GM19240 (cell line): ENCODE measurements at regions not wholly inside any gene's neighbourhood (a gene's known extent, or its start where the extent isn't known, plus 50 kb on each side); places are given as distances from the start of the nearest gene placed in this dataset.

Experiments used
- DNase-seq: peaks from one replicate; pipeline ENCODE4 v3.0.0; 2011; ENCODE audit warnings: low spot score; ENCODE audit not compliant: insufficient read length

- no peak for DNase-seq
Observed at GRCh38 chr14:98137131-98138025, 1134.6 kb downstream of the BCL11B start.

DNA sequence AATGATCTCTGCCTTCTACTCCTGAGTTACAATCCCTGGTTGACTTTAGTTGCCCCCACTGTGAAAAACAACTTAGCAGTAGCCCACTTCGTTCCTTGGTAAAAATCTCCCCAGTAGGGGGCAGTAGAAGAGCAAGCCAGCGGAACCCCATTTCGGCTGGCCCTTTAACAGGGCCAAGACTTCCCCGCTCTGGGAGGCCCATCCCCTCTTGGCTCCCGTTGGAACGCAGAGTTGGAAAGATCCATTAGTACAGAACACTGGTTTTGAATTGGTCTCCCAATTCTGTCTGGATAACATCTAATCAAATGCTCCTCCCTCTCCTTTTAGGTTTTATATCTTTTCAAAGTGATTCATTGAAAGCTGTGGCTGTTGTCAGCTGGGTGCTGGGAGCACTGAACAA, 1133.3 kb downstream of the BCL11B start:
- no peak for DNase-seq

DNA sequence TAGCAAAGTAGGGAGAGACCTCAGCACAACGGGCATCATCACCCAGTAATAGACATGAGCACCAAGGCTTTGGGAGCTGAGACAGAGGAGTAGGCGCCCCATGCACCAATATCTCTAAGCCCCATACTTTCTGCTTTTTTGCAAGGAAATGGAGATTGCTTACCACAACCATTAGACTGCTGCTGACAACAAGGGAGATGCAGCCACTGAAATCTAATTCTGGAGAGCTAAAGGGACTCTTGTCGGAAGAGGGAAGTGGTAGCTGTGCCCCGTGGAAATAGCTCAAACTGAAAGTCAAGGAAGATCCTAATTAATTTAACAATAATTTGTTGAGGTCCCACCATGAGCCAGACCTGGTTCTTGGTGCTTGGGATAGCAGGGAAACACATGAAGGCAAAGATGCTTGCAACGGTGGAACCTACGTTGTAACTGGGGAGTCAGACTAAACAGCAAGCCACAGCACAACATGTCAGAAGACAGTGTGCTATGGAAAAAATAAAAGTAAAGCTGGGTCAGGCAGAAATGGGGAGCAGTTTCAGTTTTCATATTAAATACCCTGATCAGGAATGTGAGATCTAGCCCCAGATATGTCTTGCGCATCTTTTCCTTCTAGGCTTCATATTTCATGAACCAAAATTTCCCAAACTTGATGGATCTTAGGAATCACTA, 1131.0 kb downstream of the BCL11B start:
- no peak for DNase-seq

GRCh38 chr14:98143566-98143965, 1128.4 kb downstream of the BCL11B start:
- no peak for DNase-seq

DNA sequence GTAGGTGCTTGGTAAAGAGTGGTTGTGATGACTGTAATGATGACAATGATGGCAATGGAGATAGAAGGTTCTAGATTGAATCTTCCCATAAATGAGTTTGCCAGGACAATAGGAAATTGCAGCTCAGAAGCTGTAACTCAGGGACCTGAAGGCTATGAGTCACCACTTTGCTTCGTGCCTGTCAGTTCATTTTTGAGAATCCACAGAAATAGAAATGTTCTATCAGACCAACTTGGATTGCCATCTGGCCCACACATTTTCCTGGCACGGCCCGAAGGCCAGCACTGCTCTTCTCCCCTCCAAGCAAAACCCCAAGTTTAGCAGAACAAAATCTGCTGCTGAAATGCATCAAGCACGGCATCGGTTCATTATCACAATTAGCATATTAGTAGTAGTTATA, 1127.0 kb downstream of the BCL11B start:
- DNase-seq: no peak

GRCh38 chr14:98146416-98146815, 1125.6 kb downstream of the BCL11B start:
- DNase-seq: no peak

GRCh38 chr14:98154254-98154653, 1117.7 kb downstream of the BCL11B start:
- no peak for DNase-seq

- DNase-seq: no peak
Observed at GRCh38 chr14:98156411-98156810, 1115.6 kb downstream of the BCL11B start.

DNA sequence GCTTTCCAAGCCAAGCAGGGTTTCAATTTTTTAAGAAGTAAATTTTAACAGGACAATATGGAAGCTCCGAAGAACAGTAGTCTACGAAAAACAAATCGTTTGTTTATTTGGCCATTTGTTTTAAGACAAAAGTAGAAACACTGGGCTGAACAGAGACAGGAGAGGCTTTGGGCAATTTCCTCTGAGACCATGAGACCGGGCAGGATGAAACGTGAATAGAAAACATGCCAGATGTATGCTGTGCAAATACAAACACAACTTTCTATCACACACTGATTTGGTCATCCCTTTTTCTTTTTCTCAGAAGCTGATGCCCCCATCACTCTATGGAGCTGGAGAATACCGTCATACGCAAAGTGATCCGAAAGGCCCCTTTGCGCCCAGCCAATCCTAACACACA, 1111.1 kb downstream of the BCL11B start:
- DNase-seq: no peak

- no peak for DNase-seq
Observed at GRCh38 chr14:98161356-98161755, 1110.6 kb downstream of the BCL11B start.

- no peak for DNase-seq
Observed at GRCh38 chr14:98162856-98163805, 1108.9 kb downstream of the BCL11B start.

GRCh38 chr14:98163873-98164272, 1108.1 kb downstream of the BCL11B start:
- no peak for DNase-seq

DNA sequence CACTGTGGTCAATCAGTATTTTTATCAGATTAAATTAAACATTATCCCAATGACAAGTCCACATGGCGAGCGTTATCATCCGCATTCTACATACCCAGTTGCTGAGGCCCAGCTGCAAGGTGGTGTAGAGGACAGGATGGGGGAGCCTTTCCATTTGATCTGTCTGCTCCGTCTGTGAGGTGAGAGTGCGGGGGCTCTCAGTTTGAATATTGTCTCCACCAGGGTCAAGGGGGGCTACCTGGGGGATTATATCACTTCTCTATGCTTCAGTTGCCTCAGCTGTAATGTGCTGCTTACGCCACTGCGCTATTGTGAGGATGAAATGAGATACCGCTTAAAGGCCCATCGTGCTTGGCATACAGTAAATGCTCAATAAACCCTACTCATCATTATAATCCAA, 1106.0 kb downstream of the BCL11B start:
- DNase-seq: no peak

GRCh38 chr14:98167275-98167674, 1104.7 kb downstream of the BCL11B start:
- no peak for DNase-seq

GRCh38 chr14:98167705-98168104, 1104.3 kb downstream of the BCL11B start:
- DNase-seq: no peak

GRCh38 chr14:98168211-98168985, 1103.6 kb downstream of the BCL11B start:
- DNase-seq: no peak

- no peak for DNase-seq
Observed at GRCh38 chr14:98169170-98169587, 1102.8 kb downstream of the BCL11B start.

DNA sequence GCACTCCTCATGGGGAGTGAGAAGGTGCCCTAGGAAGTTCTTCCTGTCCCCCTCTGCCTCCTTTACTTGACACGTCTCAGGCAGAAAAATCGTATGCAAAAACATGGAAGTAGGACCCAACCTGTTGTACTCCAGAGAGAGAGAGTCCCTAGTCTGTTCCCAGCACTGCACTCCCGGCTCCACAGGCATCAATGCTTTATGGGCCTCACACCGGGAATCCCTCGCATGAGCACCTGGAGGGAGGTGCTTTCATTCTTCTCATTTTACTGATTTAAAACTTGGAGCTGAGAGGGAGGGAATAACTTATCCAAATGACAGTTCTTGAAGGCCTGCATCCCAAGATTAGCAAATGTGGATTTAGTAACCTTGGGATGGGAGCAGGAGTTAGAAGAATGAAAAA, 1101.4 kb downstream of the BCL11B start:
- DNase-seq: no peak

GRCh38 chr14:98171654-98172053, 1100.3 kb downstream of the BCL11B start:
- no peak for DNase-seq

GRCh38 chr14:98172243-98172778, 1099.7 kb downstream of the BCL11B start:
- no peak for DNase-seq

DNA sequence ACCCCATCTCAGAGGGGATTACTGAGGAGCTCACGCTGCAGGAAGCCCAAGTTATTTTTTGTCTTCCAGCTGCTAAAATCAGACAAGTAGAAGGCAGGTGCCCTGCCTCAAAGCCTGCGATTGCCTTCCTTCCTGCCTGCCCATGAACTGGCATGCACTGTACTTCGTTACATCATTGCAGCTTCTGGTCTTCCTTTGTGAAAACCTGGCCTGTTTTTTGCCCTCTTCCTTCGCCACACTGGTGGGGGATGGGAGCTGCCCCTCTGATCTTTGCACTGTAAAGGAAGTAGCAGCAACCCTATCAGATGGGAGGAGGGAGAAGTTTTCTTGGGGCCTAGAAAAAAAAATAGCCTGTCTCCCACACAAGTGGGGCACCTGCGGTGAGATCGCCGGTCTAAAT, 1098.7 kb downstream of the BCL11B start:
- DNase-seq: no peak
